ENCODE measurements at regions not wholly inside any gene's neighbourhood (a gene's known extent, or its start where the extent isn't known, plus 50 kb on each side); places are given as distances from the start of the nearest gene placed in this dataset.
"Not testable (repeated sequence)": the region's sequence is repeated elsewhere in the genome, so short reads cannot be mapped to it uniquely, and the experiment has no call there.

- not testable (repeated sequence) for TF ChIP-seq CTCF (IDR thresholded peaks at IDR 0.05 in 4 of 5, conservative IDR thresholded peaks at IDR 0.05 in 1 of 5); POLR2A (IDR thresholded peaks at IDR 0.05)
Measured at GRCh38 chr14:37874065-37874428, 278.6 kb downstream of the TTC6 start.
